GM18519 (cell line): ENCODE measurements at regions not wholly inside any gene's neighbourhood (a gene's known extent, or its start where the extent isn't known, plus 50 kb on each side); places are given as distances from the start of the nearest gene placed in this dataset.

Source experiments
- ATAC-seq: cut with Tn5 transposase; IDR thresholded peaks from one replicate; pipeline ENCODE4 v1.9.1; 2021; ENCODE audit warnings: mild to moderate bottlenecking, moderate library complexity; ENCODE audit not compliant: unreplicated experiment, low FRiP score

GRCh38 chr13:63628310-63628709 lies 2212.7 kb upstream of the PCDH20 start:
- no peak for ATAC-seq

- ATAC-seq = no peak
Measured at GRCh38 chr13:63625869-63626268, 2210.2 kb upstream of the PCDH20 start.

GRCh38 chr13:63614874-63615612 lies 2199.4 kb upstream of the PCDH20 start:
- ATAC-seq = no peak

GRCh38 chr13:63607153-63607552 lies 2191.5 kb upstream of the PCDH20 start:
- no peak for ATAC-seq

GRCh38 chr13:63605962-63606361 lies 2190.3 kb upstream of the PCDH20 start:
- ATAC-seq = no peak

GRCh38 chr13:63605403-63605802 lies 2189.8 kb upstream of the PCDH20 start:
- no peak for ATAC-seq

GRCh38 chr13:63595811-63596210 lies 2180.2 kb upstream of the PCDH20 start:
- ATAC-seq = no peak

GRCh38 chr13:63586467-63586866 lies 2170.8 kb upstream of the PCDH20 start:
- no peak for ATAC-seq

GRCh38 chr13:63578796-63579195 lies 2163.1 kb upstream of the PCDH20 start:
- no peak for ATAC-seq

- ATAC-seq = no peak
Measured at GRCh38 chr13:63567031-63567430, 2151.4 kb upstream of the PCDH20 start.

- no peak for ATAC-seq
Measured at GRCh38 chr13:63554157-63554556, 2138.5 kb upstream of the PCDH20 start.

GRCh38 chr13:63551731-63552130 lies 2136.1 kb upstream of the PCDH20 start:
- ATAC-seq = no peak

- no peak for ATAC-seq
Measured at GRCh38 chr13:63546524-63546923, 2130.9 kb upstream of the PCDH20 start.

GRCh38 chr13:63542770-63543169 lies 2127.1 kb upstream of the PCDH20 start:
- ATAC-seq = no peak

- no peak for ATAC-seq
Measured at GRCh38 chr13:63541336-63541735, 2125.7 kb upstream of the PCDH20 start.

GRCh38 chr13:63540061-63540460 lies 2124.4 kb upstream of the PCDH20 start:
- no peak for ATAC-seq

- ATAC-seq = no peak
Measured at GRCh38 chr13:63517371-63517770, 2101.7 kb upstream of the PCDH20 start.

GRCh38 chr13:63516124-63516523 lies 2100.5 kb upstream of the PCDH20 start:
- ATAC-seq = no peak

GRCh38 chr13:63514886-63515285 lies 2099.2 kb upstream of the PCDH20 start:
- no peak for ATAC-seq

GRCh38 chr13:63512095-63512494 lies 2096.4 kb upstream of the PCDH20 start:
- no peak for ATAC-seq

- ATAC-seq = no peak
Measured at GRCh38 chr13:63501702-63502101, 2086.1 kb upstream of the PCDH20 start.

- ATAC-seq = no peak
Measured at GRCh38 chr13:63497601-63498000, 2082.0 kb upstream of the PCDH20 start.

- ATAC-seq = no peak
Measured at GRCh38 chr13:63492604-63493003, 2077.0 kb upstream of the PCDH20 start.
